ENCODE measurements at regions not wholly inside any gene's neighbourhood (a gene's known extent, or its start where the extent isn't known, plus 50 kb on each side); places are given as distances from the start of the nearest gene placed in this dataset.

DNA sequence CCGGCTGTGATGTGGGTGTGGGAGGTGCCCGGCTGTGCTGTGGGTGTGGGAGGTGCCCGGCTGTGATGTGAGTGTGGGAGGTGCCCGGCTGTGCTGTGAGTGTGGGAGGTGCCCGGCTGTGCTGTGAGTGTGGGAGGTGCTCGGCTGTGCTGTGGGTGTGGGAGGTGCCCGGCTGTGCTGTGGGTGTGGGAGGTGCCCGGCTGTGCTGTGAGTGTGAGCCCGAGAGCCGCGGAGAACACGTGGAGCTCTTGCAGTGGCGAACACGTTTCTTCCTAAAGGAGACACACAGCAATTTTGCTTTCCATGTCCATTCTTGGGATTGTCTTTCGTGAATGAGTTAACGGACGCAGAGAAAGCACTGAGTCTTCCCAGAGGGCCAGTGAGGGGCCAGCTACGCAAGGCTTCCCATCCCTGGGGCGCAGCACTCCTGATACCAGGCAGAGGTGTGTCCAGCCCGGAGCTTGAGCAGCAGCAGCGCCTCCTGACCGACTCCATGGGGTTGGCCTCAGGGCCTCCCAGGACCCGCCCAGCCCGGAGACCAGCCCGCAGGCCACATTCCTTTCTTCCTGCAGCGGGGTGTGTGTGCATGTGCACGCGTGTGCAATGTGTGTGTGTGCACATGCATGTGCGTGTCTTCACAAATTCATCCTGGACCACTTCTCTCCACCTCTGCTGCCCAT, 245.0 kb upstream of the B3GAT1 start:
- TF ChIP-seq, protein P1, sequence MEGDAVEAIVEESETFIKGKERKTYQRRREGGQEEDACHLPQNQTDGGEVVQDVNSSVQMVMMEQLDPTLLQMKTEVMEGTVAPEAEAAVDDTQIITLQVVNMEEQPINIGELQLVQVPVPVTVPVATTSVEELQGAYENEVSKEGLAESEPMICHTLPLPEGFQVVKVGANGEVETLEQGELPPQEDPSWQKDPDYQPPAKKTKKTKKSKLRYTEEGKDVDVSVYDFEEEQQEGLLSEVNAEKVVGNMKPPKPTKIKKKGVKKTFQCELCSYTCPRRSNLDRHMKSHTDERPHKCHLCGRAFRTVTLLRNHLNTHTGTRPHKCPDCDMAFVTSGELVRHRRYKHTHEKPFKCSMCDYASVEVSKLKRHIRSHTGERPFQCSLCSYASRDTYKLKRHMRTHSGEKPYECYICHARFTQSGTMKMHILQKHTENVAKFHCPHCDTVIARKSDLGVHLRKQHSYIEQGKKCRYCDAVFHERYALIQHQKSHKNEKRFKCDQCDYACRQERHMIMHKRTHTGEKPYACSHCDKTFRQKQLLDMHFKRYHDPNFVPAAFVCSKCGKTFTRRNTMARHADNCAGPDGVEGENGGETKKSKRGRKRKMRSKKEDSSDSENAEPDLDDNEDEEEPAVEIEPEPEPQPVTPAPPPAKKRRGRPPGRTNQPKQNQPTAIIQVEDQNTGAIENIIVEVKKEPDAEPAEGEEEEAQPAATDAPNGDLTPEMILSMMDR (IDR thresholded peaks at IDR 0.05; ENCODE audit: insufficient read depth, low read depth, low read length): no peak
- no peak for TF ChIP-seq EZH2 (IDR thresholded peaks at IDR 0.05; ENCODE audit: insufficient read depth, low read length)

Data from astrocyte (in vitro differentiated cells and primary cell).